GM12878 (cell line): ENCODE measurements at regions not wholly inside any gene's neighbourhood (a gene's known extent, or its start where the extent isn't known, plus 50 kb on each side); places are given as distances from the start of the nearest gene placed in this dataset.
A peak's percentile ranks its signal among the peaks of the same experiment; 100 is the strongest.

Experiments used
- ATAC-seq: fragments of 200-7000 bp; cut with Tn5 transposase; 3 replicates; pipeline ENCODE4 v1.9.1; 2020; ENCODE audit warnings: mild to moderate bottlenecking, moderate library complexity
- BruUV-seq: library from RNA; stranded (reverse); fragments of 400-500 nt; replicated peaks from 2 replicates; lab custom pipeline; 2021; lab: Mats Ljungman, UMichigan
- CTCF ChIA-PET: fragments of 300-600 bp; sonication (Branson Sonifier 250); formaldehyde crosslinking; extraction: SDS; loops from one replicate; lab custom pipeline; 2021; ENCODE audit warnings: inconsistent platforms; lab: Yijun Ruan, JAX
- POLR2A ChIA-PET: fragments of 350-600 bp; formaldehyde crosslinking; extraction: SDS; loops from one replicate; lab custom pipeline; 2021; ENCODE audit warnings: inconsistent platforms; lab: Charles Lee
- RAD21 ChIA-PET: fragments of 300-600 bp; sonication (Branson Sonifier 250); formaldehyde crosslinking; loops from one replicate; lab custom pipeline; 2023; ENCODE audit warnings: antibody characterized with exemption; ENCODE audit not compliant: unreplicated experiment; lab: Charles Lee
- SMC1A ChIA-PET: fragments of 300-600 bp; sonication (Branson Sonifier 250); formaldehyde crosslinking; loops from one replicate; lab custom pipeline; 2023; ENCODE audit not compliant: unreplicated experiment, uncharacterized antibody; lab: Charles Lee
- DNase-seq: peaks from one replicate; pipeline ENCODE4 v3.0.0-alpha.2; 2011; ENCODE audit warnings: low read depth, low spot score
- FAIRE-seq: peaks from 3 replicates; lab custom pipeline; 2011; peaks lifted over from hg19 to GRCh38; lab: Jason Lieb, UNC
- H2AFZ ChIP-seq: 2 replicates; pipeline ENCODE4 v1.6.0; 2011; ENCODE audit warnings: low read depth, low read length, control low read depth; ENCODE audit not compliant: control insufficient read depth
- H3K27ac ChIP-seq: 2 replicates; pipeline ENCODE4 v1.5.1; 2011; ENCODE audit warnings: control low read depth; ENCODE audit not compliant: control insufficient read depth, insufficient read depth
- H3K27me3 ChIP-seq, 2 experiments: replicated peaks in 1 of 2; 2 replicates each; pipeline versions ENCODE4 v1.6.0 to v1.6.1; 2011; ENCODE audit warnings: low read length in 1 of 2; ENCODE audit not compliant: control insufficient read depth in 2 of 2, insufficient read depth in 2 of 2
- H3K36me3 ChIP-seq, 2 experiments: 2 replicates each; pipeline ENCODE4 v1.5.1; 2011; ENCODE audit warnings: low read length in 1 of 2; ENCODE audit not compliant: control insufficient read depth in 2 of 2, insufficient read depth in 2 of 2
- H3K4me1 ChIP-seq: 2 replicates; pipeline ENCODE4 v1.6.1; 2011; ENCODE audit warnings: mild to moderate bottlenecking, low read length, moderate library complexity, mixed read lengths; ENCODE audit not compliant: control insufficient read depth, insufficient read depth
- H3K4me2 ChIP-seq: 2 replicates; pipeline ENCODE4 v1.6.0; 2011; ENCODE audit warnings: control low read depth; ENCODE audit not compliant: control insufficient read depth, insufficient read depth
- H3K4me3 ChIP-seq: fragments of 200-600 bp; sonication (generic); 2 replicates; pipeline ENCODE4 v1.5.1; 2016
- H3K79me2 ChIP-seq: 2 replicates; pipeline ENCODE4 v1.6.0; 2011; ENCODE audit warnings: low read length; ENCODE audit not compliant: control insufficient read depth, insufficient read depth
- H3K9ac ChIP-seq: 2 replicates; pipeline ENCODE4 v1.8.0; 2011; ENCODE audit warnings: low read length, control low read depth, mixed read lengths; ENCODE audit not compliant: control insufficient read depth, insufficient read depth
- H3K9me3 ChIP-seq: replicated peaks from 3 replicates; pipeline ENCODE4 v1.5.1; 2011; ENCODE audit warnings: mild to moderate bottlenecking, low read length; ENCODE audit not compliant: control insufficient read depth, insufficient read depth
- H4K20me1 ChIP-seq: 2 replicates; pipeline ENCODE4 v1.6.0; 2011; ENCODE audit not compliant: control insufficient read depth, insufficient read depth
- BACH1 ChIP-seq: fragments of 450-650 bp; IDR thresholded peaks from 2 replicates; pipeline ENCODE4 v1.6.1; 2017; ENCODE audit warnings: mild to moderate bottlenecking, borderline replicate concordance
- BHLHE40 ChIP-seq, 2 experiments: fragments of 450-650 bp in 1 of 2; IDR thresholded peaks; 2 replicates each; pipeline ENCODE4 v1.6.1; 2011 to 2017; ENCODE audit warnings: low read depth in 2 of 2, borderline replicate concordance in 1 of 2, improper control_type of control experiment in 1 of 2, low read length in 1 of 2, mild to moderate bottlenecking in 1 of 2
- CEBPB ChIP-seq, 2 experiments: fragments of 150-350 bp in 1 of 2; IDR thresholded peaks; 2 replicates each; pipeline ENCODE4 v1.6.1; 2012 to 2014; ENCODE audit warnings: low read depth in 2 of 2, low read length in 2 of 2, borderline replicate concordance in 1 of 2, inconsistent platforms in 1 of 2
- CREM ChIP-seq: IDR thresholded peaks from 2 replicates; pipeline ENCODE4 v1.6.1; 2014; ENCODE audit warnings: antibody characterized with exemption, low read depth
- FOXM1 ChIP-seq: IDR thresholded peaks from 2 replicates; pipeline ENCODE4 v1.6.1; 2012; ENCODE audit warnings: low read depth, mild to moderate bottlenecking, inconsistent platforms, low read length, moderate library complexity
- GABPA ChIP-seq: IDR thresholded peaks from 2 replicates; pipeline ENCODE4 v1.6.1; 2014; ENCODE audit warnings: antibody characterized with exemption, low read depth, mild to moderate bottlenecking, inconsistent platforms
- HSF1 ChIP-seq: fragments of 150-350 bp; IDR thresholded peaks from 2 replicates; pipeline ENCODE4 v1.6.1; 2014; ENCODE audit warnings: mild to moderate bottlenecking, low read depth, low read length
- MTA2 ChIP-seq: fragments of 450-650 bp; IDR thresholded peaks from 2 replicates; pipeline ENCODE4 v1.6.1; 2016; ENCODE audit warnings: low read depth, mild to moderate bottlenecking, moderate library complexity
- RUNX3 ChIP-seq: IDR thresholded peaks from 2 replicates; pipeline ENCODE4 v1.6.1; 2012; ENCODE audit warnings: low read length, inconsistent platforms
- SMARCA5 ChIP-seq: fragments of 450-650 bp; IDR thresholded peaks from 2 replicates; pipeline ENCODE4 v1.6.1; 2017; ENCODE audit warnings: mild to moderate bottlenecking
- TCF12 ChIP-seq: IDR thresholded peaks from 2 replicates; pipeline ENCODE4 v1.6.1; 2011; ENCODE audit warnings: low read depth, mild to moderate bottlenecking, low read length
- YBX1 ChIP-seq: fragments of 450-650 bp; IDR thresholded peaks from 2 replicates; pipeline ENCODE4 v1.6.1; 2016; ENCODE audit warnings: antibody characterized with exemption
- ZBED1 ChIP-seq: IDR thresholded peaks from 2 replicates; pipeline ENCODE4 v1.6.1; 2016; ENCODE audit warnings: borderline replicate concordance
- ZNF217 ChIP-seq: fragments of 450-650 bp; IDR thresholded peaks from 2 replicates; pipeline ENCODE4 v1.6.1; 2017; ENCODE audit warnings: antibody characterized with exemption, mild to moderate bottlenecking
- ZNF274 ChIP-seq: IDR thresholded peaks from one replicate; pipeline ENCODE4 v1.8.0; 2011; ENCODE audit not compliant: insufficient read length, insufficient read depth
- ZZZ3 ChIP-seq: IDR thresholded peaks from 2 replicates; pipeline ENCODE4 v1.6.1; 2011; ENCODE audit warnings: low read depth; ENCODE audit not compliant: control insufficient read depth, insufficient read length
- WGBS: methylation state at CpG from one replicate; pipeline ENCODE4 v1.1.6; 2016; ENCODE audit warnings: low lambda C conversion rate; ENCODE audit not compliant: insufficient replicate concordance, insufficient coverage; ENCODE audit errors: missing lambda C conversion rate; 5-methylcytosine and 5-hydroxymethylcytosine counted together
- in situ Hi-C: fragments of 300-500 bp; cut with MboI; formaldehyde crosslinking; loops from 9 replicates; pipeline ENCODE4 v1.14.3; 2018; ENCODE audit warnings: mixed read lengths
- intact Hi-C: fragments of 100-400 bp; cut with micrococcal nuclease; formaldehyde crosslinking; loops from one replicate; pipeline ENCODE4 v1.14.2; 2022; ENCODE audit not compliant: unreplicated experiment
- TF ChIP-seq, protein P1 (sequence below), 3 experiments: IDR thresholded peaks in 2 of 3; conservative IDR thresholded peaks in 1 of 3; 2 replicates each; pipeline ENCODE4 v1.5.1; 2011; ENCODE audit warnings: low read depth in 3 of 3, low read length in 3 of 3, mild to moderate bottlenecking in 3 of 3, control low read depth in 2 of 3, moderate library complexity in 2 of 3, inconsistent platforms in 1 of 3, mixed read lengths in 1 of 3; ENCODE audit not compliant: control insufficient read depth in 2 of 3, insufficient read depth in 1 of 3; ENCODE audit errors: extremely low read depth in 1 of 3

- TF ChIP-seq, protein P1, sequence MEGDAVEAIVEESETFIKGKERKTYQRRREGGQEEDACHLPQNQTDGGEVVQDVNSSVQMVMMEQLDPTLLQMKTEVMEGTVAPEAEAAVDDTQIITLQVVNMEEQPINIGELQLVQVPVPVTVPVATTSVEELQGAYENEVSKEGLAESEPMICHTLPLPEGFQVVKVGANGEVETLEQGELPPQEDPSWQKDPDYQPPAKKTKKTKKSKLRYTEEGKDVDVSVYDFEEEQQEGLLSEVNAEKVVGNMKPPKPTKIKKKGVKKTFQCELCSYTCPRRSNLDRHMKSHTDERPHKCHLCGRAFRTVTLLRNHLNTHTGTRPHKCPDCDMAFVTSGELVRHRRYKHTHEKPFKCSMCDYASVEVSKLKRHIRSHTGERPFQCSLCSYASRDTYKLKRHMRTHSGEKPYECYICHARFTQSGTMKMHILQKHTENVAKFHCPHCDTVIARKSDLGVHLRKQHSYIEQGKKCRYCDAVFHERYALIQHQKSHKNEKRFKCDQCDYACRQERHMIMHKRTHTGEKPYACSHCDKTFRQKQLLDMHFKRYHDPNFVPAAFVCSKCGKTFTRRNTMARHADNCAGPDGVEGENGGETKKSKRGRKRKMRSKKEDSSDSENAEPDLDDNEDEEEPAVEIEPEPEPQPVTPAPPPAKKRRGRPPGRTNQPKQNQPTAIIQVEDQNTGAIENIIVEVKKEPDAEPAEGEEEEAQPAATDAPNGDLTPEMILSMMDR (IDR thresholded peaks at IDR 0.05 in 2 of 3, conservative IDR thresholded peaks at IDR 0.05 in 1 of 3; ENCODE audit: control insufficient read depth in 2 of 3, extremely low read depth in 1 of 3, insufficient read depth in 1 of 3, low read depth in 3 of 3, low read length in 3 of 3) = no peak
- no peak for TF ChIP-seq CEBPB (IDR thresholded peaks at IDR 0.05; ENCODE audit: borderline replicate concordance in 1 of 2, low read depth in 2 of 2, low read length in 2 of 2)
- TF ChIP-seq BHLHE40 (IDR thresholded peaks at IDR 0.05; ENCODE audit: borderline replicate concordance in 1 of 2, low read depth in 2 of 2, low read length in 1 of 2) = no peak
- no peak for TF ChIP-seq RUNX3
- no peak for TF ChIP-seq SMARCA5
- TF ChIP-seq ZNF217 = no peak
- TF ChIP-seq ZZZ3 = no peak
- no peak for TF ChIP-seq TCF12
- TF ChIP-seq BACH1 = no peak
Measured at GRCh38 chrX:131951166-131951565, 71.9 kb upstream of the STK26 start (continued).

DNA sequence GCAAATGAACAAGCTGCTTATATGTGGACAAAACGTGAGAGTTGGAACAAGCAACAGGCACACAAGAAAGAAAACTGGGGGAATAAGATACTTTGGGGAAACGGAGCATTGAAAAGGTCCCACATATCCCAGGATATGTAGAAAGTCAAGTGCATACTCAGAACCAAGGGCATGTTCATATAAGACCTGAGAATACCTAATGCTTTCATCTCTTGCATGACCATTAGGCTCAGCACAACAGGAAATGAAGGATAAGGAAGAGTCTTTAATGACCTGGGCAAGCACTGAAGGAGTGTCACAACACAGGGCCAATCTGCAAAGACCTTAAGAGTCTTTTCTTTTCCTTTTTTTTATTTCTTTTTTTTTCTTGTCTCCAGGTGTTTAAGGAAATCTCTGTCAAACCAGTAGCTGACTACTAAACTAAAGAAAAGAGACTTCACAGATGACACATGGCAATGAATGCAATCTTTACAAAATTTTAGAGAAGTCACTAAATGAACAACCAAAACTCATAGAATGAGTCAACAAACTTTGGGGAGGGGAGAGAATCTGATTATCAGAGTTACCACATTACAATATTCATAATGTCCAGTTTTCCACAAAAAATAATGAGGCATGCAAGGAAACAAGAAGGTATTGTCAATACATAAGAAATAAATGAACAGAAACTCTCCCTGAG, 67.9 kb upstream of the STK26 start:
- H3K36me3 ChIP-seq = no peaks in the 10 kb centered on the region
- H3K4me2 ChIP-seq = no peak overlapping the region
- intact Hi-C loops (no loop called here), in situ Hi-C loops (no loop called here)
- no peak overlapping the region for H3K27ac ChIP-seq
- no peak for FAIRE-seq
- H3K9me3 ChIP-seq = no peaks in the 10 kb centered on the region
- ChIA-PET SMC1A (no interaction called here), CTCF (no interaction called here), RAD21 (no interaction called here), POLR2A (no interaction called here)
- DNase-seq = no peak
- H3K27me3 ChIP-seq = no peaks in the 10 kb centered on the region
- H3K79me2 ChIP-seq = no peaks in the 10 kb centered on the region
- no peaks in the 10 kb centered on the region for H4K20me1 ChIP-seq
- H3K9ac ChIP-seq = no peak overlapping the region
- H3K4me1 ChIP-seq = no peaks in the 10 kb centered on the region
- BruUV-seq = no TSS peak
- H2AFZ ChIP-seq = no peak overlapping the region
- 15% methylated on average over 2 of the region's 2 CpGs for WGBS
- no peak overlapping the region for H3K4me3 ChIP-seq
- peak; percentile 45 for ATAC-seq
- TF ChIP-seq MTA2 (peak; percentile 14; the same call in 1 of the 2 replicates), YBX1 (no peak), ZNF217 (no peak), CREM (peak; percentile 49), FOXM1 (peak; percentile 28; the same call in 1 of the 2 replicates), HSF1 (no peak), ZBED1 (no peak), RUNX3 (0 out of 2 replicates have a peak, but pooled peaks have one; percentile 22), GABPA (0 out of 2 replicates have a peak, but pooled peaks have one; percentile 42), ZNF274 (no peak)
